RCC 7860 (cell line): ENCODE measurements at regions not wholly inside any gene's neighbourhood (a gene's known extent, or its start where the extent isn't known, plus 50 kb on each side); places are given as distances from the start of the nearest gene placed in this dataset.

Experiments
- DNase-seq: peaks from one replicate; pipeline ENCODE4 v3.0.0-alpha.2; 2015; ENCODE audit warnings: low spot score
- FAIRE-seq: peaks from 2 replicates; lab custom pipeline; 2012; peaks lifted over from hg19 to GRCh38; lab: Jason Lieb, UNC

GRCh38 chr5:53211799-53212198, 102.2 kb upstream of the MOCS2 start:
- no peak for FAIRE-seq
- peak; percentile 61 for DNase-seq

DNA sequence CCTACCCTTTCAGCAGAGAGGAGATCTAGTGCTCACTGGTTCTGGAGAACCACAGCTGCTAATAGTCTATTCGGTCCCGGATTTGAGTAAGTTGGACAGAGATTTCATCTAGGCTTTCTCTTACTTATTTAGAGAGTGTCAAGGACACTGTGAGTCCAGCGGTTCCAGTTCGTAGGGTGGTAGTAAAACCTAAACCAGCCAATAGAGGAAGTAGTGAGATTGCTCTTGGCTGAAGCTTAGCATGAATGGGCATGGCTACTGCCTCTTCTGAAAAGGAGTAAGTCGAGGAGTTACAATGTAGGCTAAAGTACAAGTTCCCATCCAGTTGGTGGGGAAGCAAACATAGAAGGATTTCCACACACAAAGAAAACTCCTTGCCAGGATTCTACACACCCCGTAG, 109.6 kb upstream of the MOCS2 start:
- FAIRE-seq, result no peak
- no peak for DNase-seq

DNA sequence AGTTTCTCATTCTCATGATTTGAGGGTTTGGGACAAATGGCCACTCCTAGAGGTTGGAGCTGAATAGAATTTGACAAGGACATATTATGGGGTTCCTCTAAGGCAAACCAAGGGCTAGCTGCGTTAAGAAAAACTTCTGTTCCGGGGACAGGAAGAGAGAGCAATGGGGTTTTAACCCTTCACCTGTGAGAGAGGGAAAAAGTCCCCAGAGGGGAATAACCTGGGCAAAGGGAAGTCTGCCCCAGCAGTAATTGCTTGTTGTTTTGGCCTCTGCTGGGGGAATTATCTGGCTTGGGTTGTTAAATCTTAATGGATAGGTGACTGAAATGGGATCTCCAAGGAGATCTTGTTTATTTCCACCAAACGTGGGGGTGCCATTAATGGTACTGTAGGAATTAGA, 110.1 kb upstream of the MOCS2 start:
- FAIRE-seq (no peak), DNase-seq (no peak)

DNA sequence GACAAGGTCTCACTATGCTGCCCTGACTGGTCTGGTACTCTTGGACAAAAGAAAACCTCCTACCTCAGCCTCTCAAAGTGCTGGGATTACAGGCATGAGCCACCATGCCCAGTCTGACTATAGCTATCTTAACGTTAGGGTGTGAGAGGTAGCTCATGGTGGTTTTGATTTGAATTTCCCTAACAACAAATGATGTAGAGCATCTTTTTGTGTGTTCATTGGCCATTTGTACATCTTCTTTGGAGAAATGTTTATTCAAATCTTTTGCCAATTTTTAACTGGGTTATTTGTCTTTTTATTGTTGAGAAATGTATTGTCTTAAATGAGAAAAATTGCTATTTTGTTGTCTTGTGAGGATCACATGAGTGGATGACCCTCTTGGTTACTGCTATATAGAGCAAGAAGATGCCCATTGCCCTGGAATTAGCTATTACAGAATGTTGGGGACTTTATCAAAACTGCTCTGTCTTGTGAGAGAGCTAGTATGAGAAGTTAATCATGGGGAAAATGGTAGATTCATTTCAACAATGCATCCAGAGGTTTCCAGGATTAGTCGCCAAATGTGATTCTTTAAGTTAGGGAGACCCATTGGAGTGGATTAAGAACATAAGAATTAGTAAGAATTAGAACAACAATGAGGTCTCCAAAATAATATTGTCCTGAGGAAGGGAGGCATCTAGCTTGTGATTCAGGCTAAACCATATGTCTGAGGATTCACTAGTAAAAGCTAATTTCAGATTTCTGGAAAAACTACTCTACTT, 124.3 kb upstream of the MOCS2 start:
- no peak for FAIRE-seq

GRCh38 chr5:53236683-53237082, 127.1 kb upstream of the MOCS2 start:
- DNase-seq (no peak), FAIRE-seq (no peak)

More for the DNA sequence above, 124.3 kb upstream of the MOCS2 start:
- DNase-seq, result no peak

DNA sequence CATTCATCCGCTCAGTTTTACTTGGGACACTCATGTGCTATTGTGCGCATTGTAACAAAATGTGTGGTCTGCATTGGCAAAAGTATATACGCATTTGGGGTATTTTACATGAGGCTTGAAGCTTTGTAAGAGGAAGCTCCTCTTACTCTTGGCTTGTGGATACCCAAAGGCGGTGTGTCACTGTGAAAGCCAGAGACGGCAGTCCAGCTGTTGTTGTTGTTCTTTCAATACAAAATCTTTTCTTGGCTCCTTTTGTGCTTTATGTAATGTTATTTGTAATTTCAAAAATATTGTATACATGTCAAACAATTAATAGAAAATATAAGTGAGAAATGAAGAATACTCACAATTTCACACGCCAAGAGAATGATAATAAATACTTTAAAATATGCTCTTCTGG, 128.3 kb upstream of the MOCS2 start:
- DNase-seq (no peak), FAIRE-seq (no peak)

GRCh38 chr5:53239301-53239990, 129.9 kb upstream of the MOCS2 start:
- FAIRE-seq (no peak), DNase-seq (no peak)

- no peak for DNase-seq
- FAIRE-seq, result no peak
Observed at GRCh38 chr5:53240661-53241060, 131.1 kb upstream of the MOCS2 start.

DNA sequence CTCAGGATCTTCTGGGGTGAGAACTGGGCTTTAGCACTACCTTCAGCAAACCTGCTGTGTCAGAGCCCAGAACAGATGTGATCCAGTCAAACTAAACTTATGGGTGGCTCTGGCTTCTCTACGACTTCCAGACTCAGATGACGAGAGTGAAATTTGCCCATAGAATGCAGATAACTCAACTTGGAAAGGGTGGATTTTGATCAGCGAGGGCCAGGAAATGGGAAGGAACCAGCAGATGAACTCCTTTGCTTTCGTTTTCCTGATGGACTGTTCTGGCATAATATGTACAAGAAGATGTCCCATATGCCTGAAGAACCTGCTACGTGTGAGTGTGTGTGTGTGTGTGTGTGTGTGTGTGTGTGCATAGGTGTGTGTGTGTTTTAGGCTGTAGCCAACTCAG, 132.0 kb upstream of the MOCS2 start:
- no peak for FAIRE-seq
- DNase-seq, result no peak

DNA sequence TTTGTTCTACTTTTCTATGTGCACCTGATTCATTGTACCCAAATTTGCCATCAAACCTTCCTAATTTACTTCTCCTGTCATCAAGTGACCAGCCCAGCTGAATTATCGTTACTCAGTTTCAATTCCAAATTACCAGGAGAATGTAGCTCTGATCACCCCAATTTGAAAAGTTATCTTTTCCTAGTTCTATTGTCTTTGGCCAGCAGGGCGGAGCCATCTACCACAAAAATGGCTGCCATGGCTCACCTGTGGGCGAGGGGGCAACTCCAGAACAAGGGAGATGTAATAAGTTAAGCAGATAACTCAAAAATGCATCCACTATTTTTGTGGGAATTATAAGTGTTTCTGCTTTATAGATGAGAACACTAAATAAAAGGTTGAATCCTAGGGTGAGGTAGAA, 133.8 kb upstream of the MOCS2 start:
- FAIRE-seq (no peak), DNase-seq (no peak)

GRCh38 chr5:53246042-53246836, 136.7 kb upstream of the MOCS2 start:
- FAIRE-seq (peak; percentile 79), DNase-seq (peak; percentile 76)

DNA sequence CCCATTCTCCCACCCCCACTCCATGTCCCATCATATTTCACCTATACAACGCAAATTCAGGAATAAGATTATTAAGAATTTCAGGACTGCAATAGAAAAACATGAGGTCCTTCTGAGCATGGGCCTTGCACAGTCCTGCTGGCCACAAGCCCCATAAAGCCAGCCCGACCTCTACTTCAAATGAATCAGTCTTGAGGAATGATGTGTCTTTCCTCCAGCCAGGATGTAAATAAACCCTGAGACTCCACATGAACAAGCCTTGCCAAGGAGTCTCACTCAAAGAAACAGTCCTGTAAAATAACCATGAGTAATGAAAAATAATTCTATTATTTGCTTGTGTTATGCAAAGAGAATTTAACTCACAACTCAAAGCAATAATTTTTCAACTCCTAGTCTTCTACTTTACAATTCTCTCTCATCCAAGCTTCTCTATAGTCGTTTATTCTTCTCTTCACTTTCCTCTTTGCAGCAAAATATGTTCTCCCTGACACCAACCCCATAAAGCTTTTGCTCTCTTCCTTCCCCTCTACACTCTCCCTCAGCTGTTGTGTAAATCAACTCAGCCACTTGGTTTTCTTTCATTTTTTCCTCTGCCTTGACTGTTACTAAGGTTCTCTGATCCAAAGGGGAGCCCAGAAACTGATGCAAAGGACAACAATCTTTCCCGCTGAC, 140.1 kb upstream of the MOCS2 start:
- DNase-seq, result peak; percentile 58
- peak; percentile 34 for FAIRE-seq

DNA sequence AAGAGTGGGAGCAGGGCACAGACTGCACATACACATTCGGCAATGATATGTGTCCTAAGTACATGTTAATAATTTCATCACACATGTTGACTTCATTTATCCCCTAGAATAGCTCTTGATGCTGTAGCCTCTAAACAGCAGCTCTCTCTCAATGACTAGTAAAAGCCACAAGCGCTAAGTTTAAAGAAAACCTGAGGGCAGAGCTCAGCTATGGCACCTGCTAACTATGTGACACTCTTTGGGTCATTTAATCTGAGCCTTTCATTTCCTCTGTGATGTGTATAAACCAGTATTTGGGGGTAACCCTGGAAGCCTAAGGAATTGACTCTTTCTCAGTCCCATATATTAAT, 140.6 kb upstream of the MOCS2 start:
- DNase-seq, result no peak
- no peak for FAIRE-seq

DNA sequence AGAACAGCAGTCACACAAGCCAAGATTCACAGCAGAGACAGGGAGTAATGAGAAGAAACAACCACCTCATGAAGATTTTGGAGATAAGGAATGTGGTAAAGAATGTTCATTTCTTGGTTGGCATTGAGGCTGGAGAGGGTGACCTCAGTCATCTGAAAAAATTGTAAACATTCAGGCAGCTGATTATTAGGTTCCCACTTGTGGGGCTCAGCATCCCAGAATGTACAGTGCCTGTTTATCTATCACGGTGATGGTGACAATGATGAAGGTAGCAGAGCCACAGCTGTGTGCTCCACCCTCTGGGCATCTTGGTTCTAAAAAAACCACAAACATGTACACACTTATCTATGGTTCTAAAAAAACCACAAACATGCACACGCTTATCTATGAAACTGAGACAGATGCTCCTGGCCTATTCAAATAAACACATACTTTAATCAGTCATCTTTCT, 143.9 kb upstream of the MOCS2 start:
- no peak for DNase-seq
- FAIRE-seq, result no peak

- FAIRE-seq (no peak), DNase-seq (no peak)
Observed at GRCh38 chr5:53256746-53257145, 147.2 kb upstream of the MOCS2 start.

DNA sequence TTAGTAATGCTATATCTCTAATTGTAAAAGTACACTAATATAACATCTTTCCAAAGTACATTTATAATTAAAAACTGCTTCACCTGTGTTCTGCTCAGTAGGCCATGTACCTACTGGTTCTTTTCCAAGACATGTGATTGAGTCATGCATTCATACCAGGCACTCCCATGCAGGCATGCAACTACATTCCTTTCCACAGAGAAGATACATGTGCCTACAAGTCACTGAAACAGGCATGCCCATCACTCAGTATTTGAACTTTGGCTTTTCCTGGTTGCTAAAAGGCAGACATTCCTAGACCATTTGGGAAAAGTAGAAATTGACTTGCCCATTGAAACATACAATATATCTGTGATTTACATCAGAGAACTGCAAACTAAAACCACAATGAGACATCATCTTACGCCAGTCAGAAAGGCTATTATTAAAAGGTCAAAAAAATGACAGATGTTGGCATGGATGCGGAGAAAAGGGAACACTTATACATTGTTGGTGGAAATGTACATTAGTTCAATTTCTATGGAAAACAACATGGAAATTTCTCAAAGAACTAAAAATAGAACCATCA, 148.3 kb upstream of the MOCS2 start:
- no peak for FAIRE-seq
- no peak for DNase-seq

DNA sequence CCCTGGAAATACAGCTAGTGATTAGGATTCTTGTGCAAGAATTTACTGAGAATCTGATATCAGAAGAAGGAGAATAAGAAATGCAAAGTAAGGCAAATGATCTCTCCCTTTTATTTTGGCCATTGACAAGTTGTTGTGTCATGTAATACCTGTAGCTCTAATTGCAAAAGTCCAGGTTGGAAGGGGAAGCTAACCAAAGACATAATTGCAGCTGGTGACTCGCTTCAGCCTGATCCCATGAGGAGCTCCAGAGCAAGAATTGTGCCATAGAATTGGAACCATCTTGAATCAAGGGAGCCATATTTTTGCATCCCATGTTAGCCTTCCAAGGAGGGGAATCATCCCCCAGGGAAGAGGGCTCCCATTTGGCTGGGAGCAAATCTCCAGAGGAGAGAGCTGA, 149.6 kb upstream of the MOCS2 start:
- FAIRE-seq (no peak), DNase-seq (no peak)

DNA sequence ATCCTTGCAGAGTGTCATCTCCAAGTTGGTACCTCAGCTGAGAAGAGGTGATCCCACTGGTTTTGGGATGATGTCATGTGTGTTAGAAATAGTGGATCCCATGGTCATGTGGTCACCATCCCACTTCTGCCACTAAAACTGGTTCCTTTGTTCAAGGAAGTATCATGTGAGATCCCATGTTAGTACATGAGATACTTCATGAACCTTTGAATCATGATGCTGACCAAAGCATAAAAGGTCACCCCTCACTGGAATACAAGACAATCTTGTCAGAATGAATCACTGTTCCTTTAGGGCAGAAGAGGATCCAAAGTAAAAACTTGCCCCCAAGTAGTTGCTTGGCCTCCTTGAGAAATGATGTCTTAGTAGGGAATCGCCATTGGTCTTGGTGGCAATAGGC, 150.9 kb upstream of the MOCS2 start:
- DNase-seq (no peak), FAIRE-seq (no peak)

- no peak for DNase-seq
- no peak for FAIRE-seq
Observed at GRCh38 chr5:53261245-53261644, 151.7 kb upstream of the MOCS2 start.

DNA sequence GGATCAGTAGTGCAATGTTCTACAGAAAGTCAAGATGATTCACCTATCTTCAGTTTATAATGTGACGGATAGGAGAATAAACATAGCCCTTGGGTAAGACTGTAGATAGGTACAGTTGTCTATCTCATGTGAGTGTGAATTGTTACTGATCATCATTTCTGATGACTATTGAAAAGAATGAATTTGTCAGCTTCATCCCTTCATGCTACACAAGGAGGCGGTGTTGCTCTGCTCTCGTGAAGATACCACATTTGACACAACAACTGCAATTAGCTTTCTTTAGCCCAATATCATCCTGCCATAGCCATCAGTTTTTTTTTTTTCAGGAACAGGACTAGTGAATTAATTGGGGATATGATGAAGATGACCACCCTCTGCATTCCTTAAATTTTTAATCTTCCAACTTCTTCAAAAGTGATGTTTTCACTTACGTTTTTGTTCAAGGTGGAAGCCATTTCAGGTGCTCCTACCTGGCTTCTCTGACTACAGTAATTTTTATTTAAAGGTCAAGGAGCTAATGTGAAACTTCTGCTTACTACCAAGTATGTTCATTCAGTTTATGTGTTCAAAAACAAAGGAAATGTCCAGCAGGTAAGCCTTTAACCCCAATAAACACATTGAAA, 152.9 kb upstream of the MOCS2 start:
- no peak for FAIRE-seq
- no peak for DNase-seq
